ENCODE measurements at regions not wholly inside any gene's neighbourhood (a gene's known extent, or its start where the extent isn't known, plus 50 kb on each side); places are given as distances from the start of the nearest gene placed in this dataset.

- TF ChIP-seq YY1 (IDR thresholded peaks at IDR 0.05; ENCODE audit: insufficient read depth, insufficient read length) (no peak), SUZ12 (IDR thresholded peaks at IDR 0.05; ENCODE audit: extremely low read depth, insufficient read depth, insufficient read length) (no peak), ZNF274 (IDR thresholded peaks at IDR 0.05; ENCODE audit: low read depth, low read length) (no peak)
Observed at GRCh38 chr1:73821520-73821919, 376.5 kb downstream of the LRRIQ3 start.

Data from NT2/D1 (cell line).